ENCODE measurements at regions not wholly inside any gene's neighbourhood (a gene's known extent, or its start where the extent isn't known, plus 50 kb on each side); places are given as distances from the start of the nearest gene placed in this dataset.

- DNase-seq (ENCODE audit: low read depth): no peak
Observed at GRCh38 chr9:99282406-99282805, 60.3 kb downstream of the SEC61B start.

- no peak for DNase-seq (ENCODE audit: low read depth)
Observed at GRCh38 chr9:99285965-99286364, 63.9 kb downstream of the SEC61B start.

- no peak for DNase-seq (ENCODE audit: low read depth)
Observed at GRCh38 chr9:99286536-99286935, 64.5 kb downstream of the SEC61B start.

GRCh38 chr9:99287641-99288040 is 65.6 kb downstream of the SEC61B start:
- DNase-seq (ENCODE audit: low read depth): no peak

GRCh38 chr9:99288830-99289229 is 66.7 kb downstream of the SEC61B start:
- DNase-seq (ENCODE audit: low read depth): no peak

GRCh38 chr9:99294850-99295461 is 72.9 kb downstream of the SEC61B start:
- no peak for DNase-seq (ENCODE audit: low read depth)

GRCh38 chr9:99296291-99296951 is 74.3 kb downstream of the SEC61B start:
- DNase-seq (ENCODE audit: low read depth): no peak

- DNase-seq (ENCODE audit: low read depth): no peak
Observed at GRCh38 chr9:99298614-99299013, 76.5 kb downstream of the SEC61B start.

- DNase-seq (ENCODE audit: low read depth): peak; percentile 55
Observed at GRCh38 chr9:99299211-99300102, 77.4 kb downstream of the SEC61B start.

- no peak for DNase-seq (ENCODE audit: low read depth)
Observed at GRCh38 chr9:99300103-99300439, 78.0 kb downstream of the SEC61B start.

GRCh38 chr9:99300603-99301002 is 78.5 kb downstream of the SEC61B start:
- DNase-seq (ENCODE audit: low read depth): no peak

GRCh38 chr9:99303177-99303576 is 81.1 kb downstream of the SEC61B start:
- DNase-seq (ENCODE audit: low read depth): no peak

GRCh38 chr9:99305124-99305523 is 83.0 kb downstream of the SEC61B start:
- no peak for DNase-seq (ENCODE audit: low read depth)

GRCh38 chr9:99305820-99306811 is 84.0 kb downstream of the SEC61B start:
- no peak for DNase-seq (ENCODE audit: low read depth)

GRCh38 chr9:99307851-99308250 is 85.8 kb downstream of the SEC61B start:
- DNase-seq (ENCODE audit: low read depth): no peak

- DNase-seq (ENCODE audit: low read depth): no peak
Observed at GRCh38 chr9:99309141-99309939, 87.3 kb downstream of the SEC61B start.

GRCh38 chr9:99312736-99313135 is 90.7 kb downstream of the SEC61B start:
- DNase-seq (ENCODE audit: low read depth): no peak

- DNase-seq (ENCODE audit: low read depth): no peak
Observed at GRCh38 chr9:99319048-99319447, 97.0 kb downstream of the SEC61B start.

GRCh38 chr9:99322299-99322698 is 100.2 kb downstream of the SEC61B start:
- DNase-seq (ENCODE audit: low read depth): no peak

- DNase-seq (ENCODE audit: low read depth): no peak
Observed at GRCh38 chr9:99326112-99326916, 104.2 kb downstream of the SEC61B start.

All from HS-5 (cell line).